Liver (tissue), 8 donors: ENCODE measurements at regions not wholly inside any gene's neighbourhood (a gene's known extent, or its start where the extent isn't known, plus 50 kb on each side); places are given as distances from the start of the nearest gene placed in this dataset.

Experiments used
- DNase-seq: peaks from one replicate; pipeline ENCODE4 v3.0.0-alpha.2; 2017; ENCODE audit warnings: low spot score
- H3K27ac ChIP-seq, 2 donors: one replicate each; pipeline ENCODE4 v1.7.0; 2013; ENCODE audit warnings: inconsistent platforms in 2 of 2, low read length in 2 of 2, control low read depth in 1 of 2, low read depth in 1 of 2, mild to moderate bottlenecking in 1 of 2
- H3K27me3 ChIP-seq, 4 donors: one replicate each; pipeline versions ENCODE4 v1.6.1 to v1.7.0; 2013; ENCODE audit warnings: low read length in 3 of 4, inconsistent platforms in 1 of 4, mild to moderate bottlenecking in 1 of 4, moderate library complexity in 1 of 4; ENCODE audit not compliant: control insufficient read depth in 4 of 4, insufficient read depth in 4 of 4
- H3K36me3 ChIP-seq, 4 donors: one replicate each; pipeline versions ENCODE4 v1.6.1 to v1.7.0; 2013; ENCODE audit warnings: low read length in 3 of 4, mild to moderate bottlenecking in 3 of 4, low read depth in 1 of 4, moderate library complexity in 1 of 4; ENCODE audit not compliant: control insufficient read depth in 4 of 4, insufficient read depth in 3 of 4
- H3K4me1 ChIP-seq, 4 donors: one replicate each; pipeline versions ENCODE4 v1.6.1 to v1.7.0; 2013; ENCODE audit warnings: low read length in 3 of 4, mild to moderate bottlenecking in 3 of 4, moderate library complexity in 1 of 4; ENCODE audit not compliant: control insufficient read depth in 4 of 4, insufficient read depth in 4 of 4
- H3K4me3 ChIP-seq, 3 donors: one replicate each; pipeline versions ENCODE4 v1.6.1 to v1.7.0; 2013; ENCODE audit warnings: low read length in 3 of 3, control low read depth in 1 of 3, low read depth in 1 of 3, mild to moderate bottlenecking in 1 of 3
- H3K9ac ChIP-seq, 2 donors: one replicate each; pipeline ENCODE4 v1.7.0; 2013; ENCODE audit warnings: low read length in 2 of 2, mild to moderate bottlenecking in 2 of 2, moderate library complexity in 2 of 2, control low read depth in 1 of 2, low read depth in 1 of 2
- H3K9me3 ChIP-seq, 4 donors: one replicate each; pipeline versions ENCODE4 v1.6.1 to v1.7.0; 2013; ENCODE audit warnings: low read length in 3 of 4; ENCODE audit not compliant: control insufficient read depth in 4 of 4
- ATF3 ChIP-seq: IDR thresholded peaks from 2 replicates; pipeline ENCODE4 v1.6.1; 2016; ENCODE audit warnings: antibody characterized with exemption
- EGR1 ChIP-seq, 2 donors: IDR thresholded peaks; 2 replicates each; pipeline ENCODE4 v1.6.1; 2016 to 2018; ENCODE audit warnings: antibody characterized with exemption in 2 of 2, low read depth in 2 of 2
- FOXA1 ChIP-seq: IDR thresholded peaks from 2 replicates; pipeline ENCODE4 v1.6.1; 2016; ENCODE audit warnings: antibody characterized with exemption
- FOXA2 ChIP-seq: IDR thresholded peaks from 2 replicates; pipeline ENCODE4 v1.6.1; 2016; ENCODE audit warnings: antibody characterized with exemption
- GABPA ChIP-seq, 2 donors: IDR thresholded peaks in 1 of 2; conservative IDR thresholded peaks in 1 of 2; 2 replicates each; pipeline ENCODE4 v1.6.1; 2016; ENCODE audit warnings: antibody characterized with exemption in 2 of 2, mild to moderate bottlenecking in 1 of 2, moderate library complexity in 1 of 2
- HNF4A ChIP-seq, 2 donors: conservative IDR thresholded peaks; 2 replicates each; pipeline ENCODE4 v1.6.1; 2016; ENCODE audit warnings: antibody characterized with exemption in 2 of 2, mild to moderate bottlenecking in 2 of 2
- HNF4G ChIP-seq: IDR thresholded peaks from 2 replicates; pipeline ENCODE4 v1.6.1; 2016; ENCODE audit warnings: antibody characterized with exemption
- JUND ChIP-seq, 2 donors: IDR thresholded peaks; 2 replicates each; pipeline ENCODE4 v1.6.1; 2016; ENCODE audit warnings: antibody characterized with exemption in 2 of 2
- MAX ChIP-seq: IDR thresholded peaks from 2 replicates; pipeline ENCODE4 v1.6.1; 2016; ENCODE audit warnings: antibody characterized with exemption
- NR2F2 ChIP-seq: IDR thresholded peaks from 2 replicates; pipeline ENCODE4 v1.6.1; 2016; ENCODE audit warnings: antibody characterized with exemption
- RAD21 ChIP-seq, 2 donors: IDR thresholded peaks; 2 replicates each; pipeline ENCODE4 v1.6.1; 2016; ENCODE audit warnings: antibody characterized with exemption in 2 of 2, mild to moderate bottlenecking in 2 of 2
- RXRA ChIP-seq, 2 donors: IDR thresholded peaks; 2 replicates each; pipeline ENCODE4 v1.6.1; 2017 to 2018; ENCODE audit warnings: antibody characterized with exemption in 2 of 2, mild to moderate bottlenecking in 1 of 2
- SP1 ChIP-seq: IDR thresholded peaks from 2 replicates; pipeline ENCODE4 v1.6.1; 2018; ENCODE audit warnings: antibody characterized with exemption, mild to moderate bottlenecking
- TAF1 ChIP-seq: conservative IDR thresholded peaks from 2 replicates; pipeline ENCODE4 v1.6.1; 2016; ENCODE audit warnings: antibody characterized with exemption, mild to moderate bottlenecking
- YY1 ChIP-seq: IDR thresholded peaks from 2 replicates; pipeline ENCODE4 v1.6.1; 2016; ENCODE audit warnings: antibody characterized with exemption, mild to moderate bottlenecking
- WGBS: extraction: QIAGEN DNeasy Blood & Tissue Kit; methylation state at CpG from one replicate; pipeline ENCODE4 v1.1.7; 2013; 5-methylcytosine and 5-hydroxymethylcytosine counted together
- TF ChIP-seq, protein P1 (sequence below): fragments of 150-350 bp; IDR thresholded peaks from 2 replicates; pipeline ENCODE4 v1.5.1; 2017; ENCODE audit warnings: improper control_type of control experiment, low read depth, low read length; ENCODE audit not compliant: missing input control
- donor health status: healthy.
- donor health status: healthy.
- donor health status: healthy.
- donor health status: healthy.
- donor health status: healthy.

GRCh38 chr2:120923426-120923825, 187.8 kb downstream of the GLI2 start (continued):
- no peak for TF ChIP-seq EGR1 (IDR thresholded peaks at IDR 0.05; ENCODE audit: low read depth in 2 of 2)

DNA sequence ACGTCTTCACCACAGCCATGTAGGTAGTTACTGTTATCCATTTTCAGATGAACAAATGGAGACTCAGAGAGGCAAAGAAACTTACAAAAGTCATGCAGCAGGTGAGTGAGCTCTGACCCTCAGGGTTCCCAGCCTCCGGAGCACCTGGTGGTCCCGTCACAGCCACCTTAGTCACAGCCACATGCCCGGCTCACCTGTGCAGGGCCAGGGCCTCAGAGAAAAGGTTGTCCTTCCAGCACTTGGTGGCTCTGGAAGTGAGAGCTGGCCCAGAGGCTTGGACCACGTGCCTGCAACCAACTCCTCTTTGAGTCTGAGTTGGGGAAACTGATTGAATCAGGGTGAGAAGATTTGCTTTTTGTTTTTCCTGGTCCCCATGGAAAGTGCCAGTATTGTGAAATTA, 189.3 kb downstream of the GLI2 start:
- WGBS, result 89% methylated on average over 5 of the region's 5 CpGs
- no peaks in the 10 kb centered on the region for H3K36me3 ChIP-seq
- no peak for DNase-seq
- no peaks in the 10 kb centered on the region for H3K9me3 ChIP-seq
- TF ChIP-seq EGR1 (IDR thresholded peaks at IDR 0.05; ENCODE audit: low read depth in 2 of 2), result no peak
- H3K27ac ChIP-seq, result no peak overlapping the region
- no peaks in the 10 kb centered on the region for H3K27me3 ChIP-seq
- H3K4me1 ChIP-seq, result no peaks in the 10 kb centered on the region
- no peak overlapping the region for H3K9ac ChIP-seq
- H3K4me3 ChIP-seq, result no peak overlapping the region

- H3K9me3 ChIP-seq, result no peaks in the 10 kb centered on the region
- no peak overlapping the region for H3K9ac ChIP-seq
- no peaks in the 10 kb centered on the region for H3K36me3 ChIP-seq
- H3K4me3 ChIP-seq, result no peak overlapping the region
- 91% methylated on average over 28 of the region's 28 CpGs for WGBS
- TF ChIP-seq NR2F2 (no peak), ATF3 (no peak), JUND (IDR thresholded peaks at IDR 0.05) (no peak), RAD21 (IDR thresholded peaks at IDR 0.05) (no peak), FOXA2 (no peak), FOXA1 (no peak), TAF1 (no peak), RXRA (IDR thresholded peaks at IDR 0.05) (no peak), EGR1 (IDR thresholded peaks at IDR 0.05; ENCODE audit: low read depth in 2 of 2) (no peak), MAX (no peak)
- DNase-seq, result no peak
- no peak overlapping the region for H3K27ac ChIP-seq
- H3K27me3 ChIP-seq, result no peaks in the 10 kb centered on the region
- no peaks in the 10 kb centered on the region for H3K4me1 ChIP-seq
Measured at GRCh38 chr2:120926463-120927264, 191.0 kb downstream of the GLI2 start.

DNA sequence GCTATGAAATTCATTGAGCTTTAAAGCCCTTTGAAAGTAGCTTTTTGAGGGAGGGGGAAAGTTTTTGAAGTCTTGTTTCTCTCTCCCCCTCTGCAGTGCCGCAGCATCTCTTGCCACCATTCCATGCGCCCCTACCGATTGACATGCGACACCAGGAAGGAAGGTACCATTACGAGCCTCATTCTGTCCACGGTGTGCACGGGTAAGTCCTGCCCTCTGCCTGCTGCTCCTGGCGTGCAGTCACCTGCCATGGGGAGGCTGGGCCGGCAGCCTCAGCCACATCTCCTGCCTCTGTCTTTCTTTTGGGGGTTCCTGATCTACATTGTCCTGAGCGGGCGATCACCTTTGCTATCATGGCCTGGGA, 191.6 kb downstream of the GLI2 start:
- no peak overlapping the region for H3K27ac ChIP-seq
- H3K36me3 ChIP-seq, result no peaks in the 10 kb centered on the region
- no peaks in the 10 kb centered on the region for H3K4me1 ChIP-seq
- no peak overlapping the region for H3K4me3 ChIP-seq
- H3K27me3 ChIP-seq, result no peaks in the 10 kb centered on the region
- no peak for TF ChIP-seq EGR1 (IDR thresholded peaks at IDR 0.05; ENCODE audit: low read depth in 2 of 2)
- no peak for TF ChIP-seq SP1
- TF ChIP-seq HNF4A (conservative IDR thresholded peaks at IDR 0.05), result no peak
- no peak for TF ChIP-seq RXRA (IDR thresholded peaks at IDR 0.05)
- TF ChIP-seq, protein P1, sequence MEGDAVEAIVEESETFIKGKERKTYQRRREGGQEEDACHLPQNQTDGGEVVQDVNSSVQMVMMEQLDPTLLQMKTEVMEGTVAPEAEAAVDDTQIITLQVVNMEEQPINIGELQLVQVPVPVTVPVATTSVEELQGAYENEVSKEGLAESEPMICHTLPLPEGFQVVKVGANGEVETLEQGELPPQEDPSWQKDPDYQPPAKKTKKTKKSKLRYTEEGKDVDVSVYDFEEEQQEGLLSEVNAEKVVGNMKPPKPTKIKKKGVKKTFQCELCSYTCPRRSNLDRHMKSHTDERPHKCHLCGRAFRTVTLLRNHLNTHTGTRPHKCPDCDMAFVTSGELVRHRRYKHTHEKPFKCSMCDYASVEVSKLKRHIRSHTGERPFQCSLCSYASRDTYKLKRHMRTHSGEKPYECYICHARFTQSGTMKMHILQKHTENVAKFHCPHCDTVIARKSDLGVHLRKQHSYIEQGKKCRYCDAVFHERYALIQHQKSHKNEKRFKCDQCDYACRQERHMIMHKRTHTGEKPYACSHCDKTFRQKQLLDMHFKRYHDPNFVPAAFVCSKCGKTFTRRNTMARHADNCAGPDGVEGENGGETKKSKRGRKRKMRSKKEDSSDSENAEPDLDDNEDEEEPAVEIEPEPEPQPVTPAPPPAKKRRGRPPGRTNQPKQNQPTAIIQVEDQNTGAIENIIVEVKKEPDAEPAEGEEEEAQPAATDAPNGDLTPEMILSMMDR, result no peak
- TF ChIP-seq HNF4G, result no peak
- TF ChIP-seq TAF1, result no peak
- no peak for TF ChIP-seq GABPA (IDR thresholded peaks at IDR 0.05 in 1 of 2, conservative IDR thresholded peaks at IDR 0.05 in 1 of 2)
- TF ChIP-seq JUND (IDR thresholded peaks at IDR 0.05), result no peak
- TF ChIP-seq FOXA2, result no peak
- TF ChIP-seq YY1, result no peak
- TF ChIP-seq MAX, result no peak
- no peak for TF ChIP-seq NR2F2
- no peak for DNase-seq
- no peaks in the 10 kb centered on the region for H3K9me3 ChIP-seq
- 85% methylated on average over 11 of the region's 11 CpGs for WGBS
- no peak overlapping the region for H3K9ac ChIP-seq
